SK-N-SH (cell line): ENCODE measurements at regions not wholly inside any gene's neighbourhood (a gene's known extent, or its start where the extent isn't known, plus 50 kb on each side); places are given as distances from the start of the nearest gene placed in this dataset.
"Not testable (repeated sequence)": the region's sequence is repeated elsewhere in the genome, so short reads cannot be mapped to it uniquely, and the experiment has no call there.

ENCODE experiments used
- CTCF ChIP-seq: fragments of 200-600 bp; sonication (generic); IDR thresholded peaks from 2 replicates; pipeline ENCODE4 v1.6.1; 2017; ENCODE audit warnings: antibody characterized with exemption, mild to moderate bottlenecking, moderate library complexity
- EP300 ChIP-seq, 2 experiments: IDR thresholded peaks; 2 replicates each; pipeline versions ENCODE4 v1.4.0 to v1.6.1; 2012; ENCODE audit warnings: borderline replicate concordance in 1 of 2, low read depth in 1 of 2, low read length in 1 of 2
- NFIC ChIP-seq: IDR thresholded peaks from 2 replicates; pipeline ENCODE4 v1.4.0; 2012; ENCODE audit warnings: borderline replicate concordance
- TAF1 ChIP-seq: IDR thresholded peaks from 2 replicates; pipeline ENCODE4 v1.6.1; 2012; ENCODE audit warnings: low read depth, mild to moderate bottlenecking, low read length, moderate library complexity, borderline replicate concordance

DNA sequence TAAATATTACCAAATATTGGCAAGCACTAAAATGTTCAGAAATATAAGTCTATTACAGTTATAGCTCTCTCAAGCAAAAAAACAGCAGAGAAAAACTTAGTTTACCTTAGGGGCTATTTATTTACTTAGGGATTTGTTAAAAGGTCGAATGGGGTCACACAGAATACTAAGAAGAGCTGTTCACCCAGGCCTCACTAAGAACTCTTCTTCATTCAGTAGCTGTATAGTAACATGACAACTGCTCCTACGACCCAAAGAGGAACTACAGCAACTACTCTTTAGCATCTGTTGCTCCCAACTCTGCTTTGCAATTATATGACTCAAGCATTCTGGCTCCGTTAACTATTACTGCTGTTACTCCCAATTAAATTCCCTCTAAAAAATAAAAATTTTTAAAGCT lies 150.8 kb upstream of the C1QTNF3 start:
- not testable (repeated sequence) for TF ChIP-seq CTCF; TAF1; EP300 (IDR thresholded peaks at IDR 0.05; ENCODE audit: borderline replicate concordance in 1 of 2, low read depth in 1 of 2, low read length in 1 of 2); NFIC
